ENCODE measurements at regions not wholly inside any gene's neighbourhood (a gene's known extent, or its start where the extent isn't known, plus 50 kb on each side); places are given as distances from the start of the nearest gene placed in this dataset.
"Not testable (repeated sequence)": the region's sequence is repeated elsewhere in the genome, so short reads cannot be mapped to it uniquely, and the experiment has no call there.

DNA sequence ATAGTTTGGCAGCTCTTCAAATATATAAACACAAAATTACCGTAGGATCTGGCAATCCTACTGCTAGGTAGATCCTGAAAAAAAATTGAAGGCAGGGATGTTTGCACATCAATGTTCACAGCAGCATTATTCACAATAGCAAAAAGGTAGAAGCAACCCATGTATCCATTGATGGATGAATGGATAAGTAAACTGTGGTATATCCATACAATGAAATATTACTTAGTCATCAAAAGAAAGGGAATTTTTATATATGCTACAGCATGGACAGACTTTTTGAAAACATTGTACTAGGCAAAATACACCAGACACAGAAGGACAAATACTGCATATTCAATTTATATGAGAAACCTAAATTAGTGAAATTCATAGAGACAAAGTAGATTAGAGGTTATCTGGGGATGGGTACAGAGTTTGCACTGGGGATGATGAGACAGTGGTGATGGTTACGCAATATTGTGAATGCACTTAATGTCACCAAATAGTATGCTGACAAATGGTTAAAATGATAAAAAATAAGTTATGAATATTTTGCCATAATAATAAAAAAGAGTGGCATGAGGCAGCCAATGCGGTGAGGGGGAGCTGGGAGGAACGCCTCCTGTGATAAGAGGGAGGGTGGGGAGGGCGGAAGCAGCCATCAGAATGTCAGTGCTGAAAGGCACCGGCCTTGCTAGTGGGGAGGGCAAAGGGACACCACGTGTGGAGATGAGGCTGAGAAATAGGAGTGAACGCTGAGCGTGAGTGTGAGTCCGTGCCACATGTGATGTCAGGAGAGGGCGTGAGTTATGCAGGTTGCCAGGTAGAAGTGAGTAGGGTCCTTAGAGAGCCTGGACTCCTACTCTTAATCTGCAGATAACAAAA is 386.1 kb upstream of the PODXL start:
- Mint-ChIP-seq H3K4me1 (ENCODE audit: low read depth) (no peaks in the 10 kb centered on the region), H3K36me3 (ENCODE audit: low read depth) (no peaks in the 10 kb centered on the region), H3K4me3 (no peak overlapping the region), H3K27ac (no peak overlapping the region), H3K27me3 (peaks cover 23% of the 10 kb centered on the region), H3K9me3 (no peaks in the 10 kb centered on the region)

DNA sequence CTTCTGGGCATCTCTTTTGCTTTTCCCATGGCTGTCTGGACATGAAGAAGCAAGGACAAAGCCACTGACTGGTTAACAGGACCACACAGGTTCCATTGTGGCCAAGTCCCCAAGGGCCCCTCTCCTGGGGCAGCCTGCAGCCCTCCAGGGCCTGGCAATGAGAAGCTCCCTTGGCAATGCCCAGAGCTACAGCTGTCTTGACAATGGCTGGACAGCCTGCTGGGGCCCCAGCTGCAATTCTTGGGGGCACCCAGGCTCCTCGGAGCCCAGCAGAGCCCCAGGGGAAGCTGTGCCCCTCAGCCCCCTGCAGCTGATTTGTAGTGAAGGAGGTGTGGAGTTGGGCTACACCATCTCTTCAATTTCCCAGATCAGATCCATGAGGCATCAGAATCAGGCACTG is 384.9 kb upstream of the PODXL start:
- no peaks in the 10 kb centered on the region for H3K36me3 Mint-ChIP-seq (ENCODE audit: low read depth)
- peaks cover 18% of the 10 kb centered on the region for H3K27me3 Mint-ChIP-seq
- no peak overlapping the region for H3K27ac Mint-ChIP-seq
- H3K4me3 Mint-ChIP-seq: no peak overlapping the region
- no peaks in the 10 kb centered on the region for H3K9me3 Mint-ChIP-seq
- H3K4me1 Mint-ChIP-seq (ENCODE audit: low read depth): no peaks in the 10 kb centered on the region

DNA sequence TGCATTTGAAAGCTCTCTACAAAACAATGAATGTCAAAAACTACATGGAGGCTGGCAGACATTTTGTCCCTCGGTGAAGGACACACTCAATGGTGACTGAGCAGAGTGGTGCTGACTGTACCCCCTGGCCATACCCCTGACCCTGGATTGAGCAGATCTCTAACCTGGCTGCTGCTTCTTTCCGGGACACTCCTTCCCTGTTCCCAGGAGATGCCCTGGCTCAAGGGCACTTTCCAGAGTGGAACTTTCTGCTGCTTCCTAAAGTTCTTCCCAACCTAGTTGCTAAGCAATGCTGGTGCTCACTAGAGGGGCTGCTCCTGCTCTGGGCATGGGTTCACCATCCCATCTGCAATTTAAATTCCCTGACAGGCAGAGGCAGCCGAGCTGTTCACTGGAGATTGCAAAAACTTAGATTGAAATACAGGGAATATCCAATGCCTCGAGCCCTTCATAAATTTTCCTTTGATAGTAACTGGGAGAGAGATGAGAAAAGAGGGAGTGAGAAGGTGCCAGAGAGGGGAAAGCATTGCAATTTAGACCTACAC is 384.3 kb upstream of the PODXL start:
- Mint-ChIP-seq H3K27me3 (peaks cover 14% of the 10 kb centered on the region), H3K4me3 (no peak overlapping the region), H3K9me3 (no peaks in the 10 kb centered on the region), H3K36me3 (ENCODE audit: low read depth) (no peaks in the 10 kb centered on the region), H3K27ac (no peak overlapping the region), H3K4me1 (ENCODE audit: low read depth) (no peaks in the 10 kb centered on the region)

DNA sequence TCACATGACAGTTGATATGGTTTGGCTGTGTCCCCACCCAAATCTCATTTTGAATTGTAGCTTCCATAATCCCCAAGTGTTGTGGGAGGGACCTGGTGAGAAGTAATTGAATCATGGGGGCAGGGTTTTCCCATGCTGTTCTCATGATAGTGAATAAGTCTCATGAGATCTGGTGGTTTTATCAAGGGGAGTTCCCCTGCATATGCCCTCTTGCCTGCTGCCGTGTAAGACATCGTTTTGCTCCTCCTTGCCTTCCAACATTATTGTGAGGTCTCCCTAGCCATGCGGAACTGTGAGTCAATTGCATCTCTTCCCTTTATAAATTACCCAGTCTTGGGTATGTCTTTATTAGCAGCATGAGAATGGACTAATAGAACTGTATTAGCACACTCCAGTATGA is 382.4 kb upstream of the PODXL start:
- not testable (repeated sequence) for H3K36me3 Mint-ChIP-seq (ENCODE audit: low read depth); H3K4me3 Mint-ChIP-seq; H3K9me3 Mint-ChIP-seq; H3K27me3 Mint-ChIP-seq; H3K27ac Mint-ChIP-seq; H3K4me1 Mint-ChIP-seq (ENCODE audit: low read depth)

DNA sequence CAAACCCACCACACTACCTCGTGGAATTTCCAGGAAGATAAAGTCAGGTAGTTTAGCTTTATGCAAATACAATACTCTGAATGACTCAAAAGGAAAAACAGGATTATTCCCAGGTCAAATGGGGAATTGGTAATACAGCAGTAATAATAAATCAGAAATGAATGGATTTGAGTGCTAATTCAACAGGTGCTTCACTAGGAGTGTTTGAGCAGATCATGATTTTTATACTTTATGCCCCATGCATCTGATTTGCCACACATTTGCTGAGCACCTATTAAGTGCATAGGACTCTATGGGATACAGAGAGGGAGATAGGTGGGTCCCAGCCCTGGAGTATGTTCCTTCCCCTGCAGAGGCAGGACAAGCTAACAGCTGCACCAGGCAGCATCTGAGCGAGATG is 381.4 kb upstream of the PODXL start:
- H3K4me1 Mint-ChIP-seq (ENCODE audit: low read depth): no peaks in the 10 kb centered on the region

DNA sequence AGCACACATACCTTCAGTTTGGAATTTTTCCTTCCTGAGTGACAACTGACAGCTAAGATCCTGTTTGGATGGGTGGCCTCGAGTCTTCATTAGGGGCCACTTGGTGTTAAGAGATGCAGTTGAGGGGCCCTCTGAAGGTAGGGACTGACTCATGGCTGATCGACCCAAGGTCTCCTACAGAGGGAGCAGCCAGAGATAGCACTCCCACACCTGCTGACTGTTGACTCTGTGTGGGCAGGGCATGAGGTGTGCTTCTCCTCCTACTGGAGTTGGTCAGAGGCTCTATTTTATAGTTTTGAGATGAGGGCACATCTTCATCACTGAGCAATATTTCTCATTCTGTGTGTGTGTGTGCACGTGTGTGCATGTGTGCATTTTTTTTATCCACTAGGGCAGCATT is 378.8 kb upstream of the PODXL start:
- no peaks in the 10 kb centered on the region for H3K9me3 Mint-ChIP-seq
- H3K27ac Mint-ChIP-seq: no peak overlapping the region
- no peaks in the 10 kb centered on the region for H3K36me3 Mint-ChIP-seq (ENCODE audit: low read depth)

More for the DNA sequence above, 381.4 kb upstream of the PODXL start:
- no peak overlapping the region for H3K4me3 Mint-ChIP-seq
- no peaks in the 10 kb centered on the region for H3K9me3 Mint-ChIP-seq
- no peak overlapping the region for H3K27ac Mint-ChIP-seq
- no peaks in the 10 kb centered on the region for H3K36me3 Mint-ChIP-seq (ENCODE audit: low read depth)
- H3K27me3 Mint-ChIP-seq: peaks cover 4% of the 10 kb centered on the region

DNA sequence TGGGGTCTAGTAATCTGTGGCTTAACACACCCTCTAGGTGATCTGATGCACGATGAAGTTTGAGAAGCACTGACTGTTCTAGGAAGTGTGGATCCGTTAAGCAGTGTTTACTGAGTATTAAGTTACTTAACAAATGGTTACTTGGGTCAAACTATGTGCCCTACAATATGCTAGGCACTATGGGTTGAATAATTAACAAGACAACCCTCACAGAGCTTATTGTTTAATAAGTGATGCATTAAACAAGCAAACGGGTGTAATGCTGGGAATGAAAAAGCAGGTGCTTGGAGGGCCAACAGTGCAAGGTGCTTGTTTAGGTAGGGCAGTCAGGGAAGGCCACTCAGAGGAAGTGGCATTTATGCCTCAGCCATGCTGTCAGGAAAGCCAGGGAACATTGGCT is 378.0 kb upstream of the PODXL start:
- H3K9me3 Mint-ChIP-seq: no peaks in the 10 kb centered on the region
- no peaks in the 10 kb centered on the region for H3K27me3 Mint-ChIP-seq
- H3K27ac Mint-ChIP-seq: no peak overlapping the region
- H3K4me1 Mint-ChIP-seq (ENCODE audit: low read depth): no peaks in the 10 kb centered on the region
- H3K4me3 Mint-ChIP-seq: no peak overlapping the region
- no peaks in the 10 kb centered on the region for H3K36me3 Mint-ChIP-seq (ENCODE audit: low read depth)

More for the DNA sequence above, 378.8 kb upstream of the PODXL start:
- Mint-ChIP-seq H3K27me3 (no peaks in the 10 kb centered on the region), H3K4me1 (ENCODE audit: low read depth) (no peaks in the 10 kb centered on the region), H3K4me3 (no peak overlapping the region)

DNA sequence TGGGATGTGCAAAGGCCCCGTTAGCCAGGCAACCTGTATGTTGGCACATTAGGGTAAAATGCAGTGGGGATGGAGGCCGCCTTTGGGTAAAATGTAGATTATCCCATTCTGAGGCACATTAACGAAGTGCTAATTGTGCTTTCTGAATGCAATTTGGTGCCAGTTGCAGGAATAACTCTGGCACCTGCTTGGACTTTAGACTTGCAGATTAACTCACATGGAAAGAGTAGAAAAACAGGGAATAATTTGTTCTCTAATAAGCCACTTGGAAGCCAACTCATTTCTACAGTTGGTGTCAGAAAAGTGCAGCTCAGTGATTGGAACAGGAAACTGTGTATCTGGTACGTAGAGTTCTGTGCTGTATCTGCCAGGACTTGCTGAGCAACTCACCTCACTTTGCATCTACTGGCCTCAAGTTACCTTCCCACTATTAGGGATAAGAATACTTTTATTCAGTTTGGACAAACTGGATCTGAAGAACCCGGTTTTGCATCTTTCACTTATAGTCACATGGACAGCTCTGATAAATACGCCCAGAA is 377.4 kb upstream of the PODXL start:
- Mint-ChIP-seq H3K9me3 (no peaks in the 10 kb centered on the region), H3K36me3 (ENCODE audit: low read depth) (no peaks in the 10 kb centered on the region), H3K4me1 (ENCODE audit: low read depth) (no peaks in the 10 kb centered on the region), H3K4me3 (no peak overlapping the region), H3K27ac (no peak overlapping the region), H3K27me3 (no peaks in the 10 kb centered on the region)

DNA sequence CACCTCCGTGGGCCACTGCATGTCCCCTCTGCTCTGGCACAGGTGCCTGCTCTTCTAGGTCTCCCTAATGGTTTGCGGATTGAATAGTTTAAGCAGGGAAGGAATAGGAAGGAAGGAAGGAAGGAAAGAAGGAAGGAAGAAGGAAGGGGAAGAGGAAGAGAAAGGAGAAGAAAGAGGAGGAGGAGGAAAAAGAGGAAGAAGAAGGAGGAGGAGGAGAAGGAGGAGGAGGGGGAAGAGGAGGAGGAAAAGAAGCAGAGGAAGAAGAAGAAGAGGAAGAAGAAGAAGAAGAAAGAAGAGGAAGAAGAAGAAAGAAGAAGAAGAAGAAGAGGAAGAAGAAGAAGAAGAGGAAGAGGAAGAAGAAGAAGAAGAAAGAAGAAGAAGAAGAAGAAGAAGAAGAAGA is 376.8 kb upstream of the PODXL start:
- H3K27me3 Mint-ChIP-seq: not testable (repeated sequence)

DNA sequence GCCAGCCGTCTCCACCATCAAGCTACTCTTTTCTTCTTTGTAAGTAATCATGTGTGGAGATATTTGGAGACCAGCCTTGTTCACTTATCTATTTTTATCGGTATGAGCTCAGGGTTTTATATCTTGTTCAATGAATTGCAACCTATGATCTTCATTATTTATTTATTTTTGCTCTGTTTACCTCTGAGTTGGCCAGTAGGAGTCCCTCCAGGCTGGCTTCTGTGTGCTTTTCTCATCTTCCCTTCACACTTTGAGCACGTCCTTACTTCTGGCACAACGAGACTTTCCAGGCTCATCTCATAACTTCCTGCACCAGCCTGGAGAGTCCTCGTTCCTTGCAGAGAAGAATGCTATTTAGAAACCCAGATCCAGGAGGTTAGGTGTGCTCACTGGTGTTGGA is 375.8 kb upstream of the PODXL start:
- H3K4me1 Mint-ChIP-seq (ENCODE audit: low read depth): no peaks in the 10 kb centered on the region
- H3K27me3 Mint-ChIP-seq: no peaks in the 10 kb centered on the region
- no peaks in the 10 kb centered on the region for H3K36me3 Mint-ChIP-seq (ENCODE audit: low read depth)
- no peak overlapping the region for H3K27ac Mint-ChIP-seq
- no peaks in the 10 kb centered on the region for H3K9me3 Mint-ChIP-seq
- no peak overlapping the region for H3K4me3 Mint-ChIP-seq

More for the DNA sequence above, 376.8 kb upstream of the PODXL start:
- not testable (repeated sequence) for H3K4me3 Mint-ChIP-seq; H3K27ac Mint-ChIP-seq; H3K4me1 Mint-ChIP-seq (ENCODE audit: low read depth); H3K9me3 Mint-ChIP-seq; H3K36me3 Mint-ChIP-seq (ENCODE audit: low read depth)

DNA sequence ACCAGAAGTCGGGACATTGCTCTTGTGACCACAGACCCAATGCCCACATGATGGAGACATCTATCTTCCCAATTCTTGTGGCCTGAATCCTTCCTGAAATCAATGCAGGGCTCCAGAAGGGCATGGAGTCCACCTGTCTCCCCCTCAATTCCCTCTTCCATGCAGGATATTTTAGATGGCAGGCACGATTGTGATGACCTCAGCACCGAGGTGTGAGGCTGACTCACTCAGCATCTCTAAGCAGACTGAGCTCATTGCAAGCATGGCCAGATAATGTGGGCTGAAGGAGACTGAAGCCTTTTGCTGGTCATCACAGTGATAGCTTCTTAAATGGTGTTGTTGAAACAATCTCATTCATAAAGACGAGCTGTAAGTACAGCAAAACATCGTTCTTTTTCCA is 374.9 kb upstream of the PODXL start:
- Mint-ChIP-seq H3K27me3 (no peaks in the 10 kb centered on the region), H3K27ac (no peak overlapping the region), H3K4me1 (ENCODE audit: low read depth) (no peaks in the 10 kb centered on the region), H3K4me3 (no peak overlapping the region), H3K36me3 (ENCODE audit: low read depth) (no peaks in the 10 kb centered on the region), H3K9me3 (no peaks in the 10 kb centered on the region)

DNA sequence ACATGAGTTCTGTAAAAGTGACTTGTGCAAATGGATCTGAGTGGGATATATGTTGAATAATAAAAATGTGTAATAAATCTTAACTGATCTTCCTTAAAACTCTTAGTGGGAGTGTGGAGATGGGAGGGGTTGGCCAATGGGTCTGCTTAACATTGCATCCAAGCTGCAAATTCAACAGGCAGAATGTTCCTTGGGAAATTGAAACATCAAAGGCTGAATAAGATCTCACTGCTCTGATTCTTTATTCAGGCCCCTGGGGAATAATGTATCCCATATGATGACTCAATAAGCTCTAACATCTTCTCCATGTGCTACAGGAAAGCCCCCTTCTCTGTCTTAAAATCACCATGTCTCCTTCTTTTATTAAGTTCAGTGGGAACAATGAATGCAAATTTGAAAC is 373.2 kb upstream of the PODXL start:
- Mint-ChIP-seq H3K4me3 (no peak overlapping the region), H3K9me3 (no peaks in the 10 kb centered on the region), H3K27ac (no peak overlapping the region), H3K4me1 (ENCODE audit: low read depth) (no peaks in the 10 kb centered on the region), H3K36me3 (ENCODE audit: low read depth) (no peaks in the 10 kb centered on the region), H3K27me3 (peaks cover 1% of the 10 kb centered on the region)

DNA sequence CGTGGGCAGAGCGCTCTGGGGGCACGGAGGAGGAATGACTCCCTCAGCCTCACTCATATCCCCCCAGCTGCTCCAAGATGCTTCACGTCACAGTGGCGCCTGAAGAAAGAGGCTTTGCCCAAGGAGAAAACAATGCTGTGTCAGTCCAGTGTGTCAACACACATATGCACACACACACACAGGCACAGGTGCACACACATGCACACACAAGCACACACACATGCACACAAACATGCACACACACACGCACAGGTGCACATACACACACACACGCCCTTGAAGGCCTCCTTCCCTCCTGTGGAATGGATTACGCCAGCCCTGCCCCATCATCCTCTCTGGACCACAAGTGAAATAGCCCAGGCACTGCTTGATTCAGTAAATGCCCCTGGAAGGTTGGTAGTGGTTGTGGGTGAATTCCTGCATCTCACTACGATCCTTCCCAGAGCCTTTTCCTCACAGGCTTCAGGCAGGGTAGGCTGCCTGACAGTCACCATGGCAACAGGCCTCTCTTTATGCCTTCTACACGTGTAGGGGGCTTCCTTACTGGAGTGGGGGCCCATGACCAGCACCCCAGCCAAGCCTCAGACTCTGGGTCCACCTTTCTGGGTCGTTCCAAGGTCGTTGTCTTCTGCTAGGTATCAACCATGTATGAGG is 371.5 kb upstream of the PODXL start:
- H3K9me3 Mint-ChIP-seq: no peaks in the 10 kb centered on the region
- H3K4me1 Mint-ChIP-seq (ENCODE audit: low read depth): no peaks in the 10 kb centered on the region
- no peak overlapping the region for H3K27ac Mint-ChIP-seq
- H3K36me3 Mint-ChIP-seq (ENCODE audit: low read depth): no peaks in the 10 kb centered on the region
- H3K4me3 Mint-ChIP-seq: no peak overlapping the region
- H3K27me3 Mint-ChIP-seq: peaks cover 5% of the 10 kb centered on the region

DNA sequence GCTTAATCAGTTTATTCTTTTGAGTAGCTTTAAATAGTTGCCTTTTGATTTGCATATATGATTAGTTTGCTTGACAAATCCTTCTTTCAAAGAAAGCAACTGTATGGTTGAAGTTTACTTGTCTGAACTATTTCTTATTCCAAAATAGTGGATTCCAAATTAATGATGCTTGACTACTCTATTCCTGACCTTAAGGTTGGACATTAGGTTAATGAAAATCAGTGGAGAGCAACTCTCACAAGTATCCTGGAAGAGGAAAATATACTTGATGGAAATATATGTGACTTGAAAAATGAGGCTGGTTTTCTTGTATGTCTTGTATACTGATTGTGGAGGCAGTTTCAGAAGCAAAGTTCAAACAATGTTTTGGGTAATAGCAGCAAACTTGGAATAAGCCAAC is 369.2 kb upstream of the PODXL start:
- no peaks in the 10 kb centered on the region for H3K4me1 Mint-ChIP-seq (ENCODE audit: low read depth)
- no peak overlapping the region for H3K27ac Mint-ChIP-seq
- H3K36me3 Mint-ChIP-seq (ENCODE audit: low read depth): no peaks in the 10 kb centered on the region
- no peaks in the 10 kb centered on the region for H3K9me3 Mint-ChIP-seq
- peaks cover 5% of the 10 kb centered on the region for H3K27me3 Mint-ChIP-seq
- H3K4me3 Mint-ChIP-seq: no peak overlapping the region

DNA sequence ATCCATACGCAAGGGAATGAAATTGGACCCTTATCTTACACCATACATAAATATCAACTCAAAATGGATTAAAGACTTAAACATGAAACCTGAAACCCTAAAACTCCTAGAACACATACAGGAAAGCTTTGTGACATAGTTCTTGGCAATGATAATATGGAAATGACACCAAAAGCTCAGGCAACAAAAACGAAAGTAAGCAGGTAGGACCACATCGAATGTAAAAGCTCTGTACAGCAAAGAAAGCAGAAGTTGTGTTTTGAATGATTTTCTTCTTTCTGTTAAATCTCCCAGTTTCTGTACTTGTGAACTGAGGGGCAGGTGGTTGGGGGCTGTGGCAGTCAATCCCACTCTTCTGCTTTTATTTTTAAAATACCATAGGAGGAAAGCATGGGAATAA is 368.4 kb upstream of the PODXL start:
- peaks cover 5% of the 10 kb centered on the region for H3K27me3 Mint-ChIP-seq
- no peaks in the 10 kb centered on the region for H3K4me1 Mint-ChIP-seq (ENCODE audit: low read depth)
- no peaks in the 10 kb centered on the region for H3K9me3 Mint-ChIP-seq
- no peak overlapping the region for H3K4me3 Mint-ChIP-seq
- no peaks in the 10 kb centered on the region for H3K36me3 Mint-ChIP-seq (ENCODE audit: low read depth)
- H3K27ac Mint-ChIP-seq: no peak overlapping the region
